ENCODE measurements at regions not wholly inside any gene's neighbourhood (a gene's known extent, or its start where the extent isn't known, plus 50 kb on each side); places are given as distances from the start of the nearest gene placed in this dataset.

DNA sequence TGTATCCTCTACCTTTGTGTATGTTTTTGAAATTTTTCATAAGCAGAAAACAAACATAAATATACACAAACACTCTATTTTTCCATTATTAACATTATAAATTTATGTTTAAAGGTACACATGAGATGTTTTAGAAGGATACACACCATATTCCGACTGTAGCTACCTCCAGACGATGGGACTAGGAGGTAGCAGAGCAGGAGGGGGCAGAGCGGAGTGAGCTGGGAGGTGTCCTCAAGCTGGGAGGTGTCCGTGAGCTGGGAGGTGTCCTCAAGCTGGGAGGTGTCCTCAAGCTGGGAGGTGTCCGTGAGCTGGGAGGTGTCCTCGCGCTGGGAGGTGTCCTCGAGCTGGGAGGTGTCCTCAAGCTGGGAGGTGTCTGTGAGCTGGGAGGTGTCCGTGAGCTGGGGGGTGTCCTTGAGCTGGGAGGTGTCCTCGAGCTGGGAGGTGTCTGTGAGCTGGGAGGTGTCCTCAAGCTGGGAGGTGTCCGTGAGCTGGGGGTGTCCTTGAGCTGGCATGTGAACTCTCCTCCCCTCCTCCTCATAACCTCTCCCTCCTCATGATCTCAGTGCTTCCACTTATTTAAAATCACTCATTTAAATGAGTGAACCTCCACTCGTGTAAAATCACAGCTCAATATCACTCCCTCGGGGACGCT, 346.9 kb upstream of the SFSWAP start:
- TF ChIP-seq CTCF (IDR thresholded peaks at IDR 0.05; ENCODE audit: poor library complexity, severe bottlenecking) = no peak
- no peak for TF ChIP-seq EZH2 (IDR thresholded peaks at IDR 0.05; ENCODE audit: borderline replicate concordance, insufficient read depth, low read length, poor library complexity, severe bottlenecking)
- TF ChIP-seq, protein P1, sequence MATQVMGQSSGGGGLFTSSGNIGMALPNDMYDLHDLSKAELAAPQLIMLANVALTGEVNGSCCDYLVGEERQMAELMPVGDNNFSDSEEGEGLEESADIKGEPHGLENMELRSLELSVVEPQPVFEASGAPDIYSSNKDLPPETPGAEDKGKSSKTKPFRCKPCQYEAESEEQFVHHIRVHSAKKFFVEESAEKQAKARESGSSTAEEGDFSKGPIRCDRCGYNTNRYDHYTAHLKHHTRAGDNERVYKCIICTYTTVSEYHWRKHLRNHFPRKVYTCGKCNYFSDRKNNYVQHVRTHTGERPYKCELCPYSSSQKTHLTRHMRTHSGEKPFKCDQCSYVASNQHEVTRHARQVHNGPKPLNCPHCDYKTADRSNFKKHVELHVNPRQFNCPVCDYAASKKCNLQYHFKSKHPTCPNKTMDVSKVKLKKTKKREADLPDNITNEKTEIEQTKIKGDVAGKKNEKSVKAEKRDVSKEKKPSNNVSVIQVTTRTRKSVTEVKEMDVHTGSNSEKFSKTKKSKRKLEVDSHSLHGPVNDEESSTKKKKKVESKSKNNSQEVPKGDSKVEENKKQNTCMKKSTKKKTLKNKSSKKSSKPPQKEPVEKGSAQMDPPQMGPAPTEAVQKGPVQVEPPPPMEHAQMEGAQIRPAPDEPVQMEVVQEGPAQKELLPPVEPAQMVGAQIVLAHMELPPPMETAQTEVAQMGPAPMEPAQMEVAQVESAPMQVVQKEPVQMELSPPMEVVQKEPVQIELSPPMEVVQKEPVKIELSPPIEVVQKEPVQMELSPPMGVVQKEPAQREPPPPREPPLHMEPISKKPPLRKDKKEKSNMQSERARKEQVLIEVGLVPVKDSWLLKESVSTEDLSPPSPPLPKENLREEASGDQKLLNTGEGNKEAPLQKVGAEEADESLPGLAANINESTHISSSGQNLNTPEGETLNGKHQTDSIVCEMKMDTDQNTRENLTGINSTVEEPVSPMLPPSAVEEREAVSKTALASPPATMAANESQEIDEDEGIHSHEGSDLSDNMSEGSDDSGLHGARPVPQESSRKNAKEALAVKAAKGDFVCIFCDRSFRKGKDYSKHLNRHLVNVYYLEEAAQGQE (IDR thresholded peaks at IDR 0.05; ENCODE audit: borderline replicate concordance) = no peak
- no peak for TF ChIP-seq POLR2AphosphoS5 (IDR thresholded peaks at IDR 0.05)
- no peak for TF ChIP-seq RAD21 (conservative IDR thresholded peaks at IDR 0.05)
- no peak for TF ChIP-seq MXI1 (conservative IDR thresholded peaks at IDR 0.05; ENCODE audit: poor library complexity, severe bottlenecking)
- no peak for TF ChIP-seq EP300 (conservative IDR thresholded peaks at IDR 0.05; ENCODE audit: poor library complexity, severe bottlenecking)
- no peak for TF ChIP-seq TAF1 (IDR thresholded peaks at IDR 0.05; ENCODE audit: low read depth)
- no peak for TF ChIP-seq SMC3 (conservative IDR thresholded peaks at IDR 0.05; ENCODE audit: poor library complexity)

Data from neural cell (in vitro differentiated cells).